ENCODE measurements at regions not wholly inside any gene's neighbourhood (a gene's known extent, or its start where the extent isn't known, plus 50 kb on each side); places are given as distances from the start of the nearest gene placed in this dataset.

DNA sequence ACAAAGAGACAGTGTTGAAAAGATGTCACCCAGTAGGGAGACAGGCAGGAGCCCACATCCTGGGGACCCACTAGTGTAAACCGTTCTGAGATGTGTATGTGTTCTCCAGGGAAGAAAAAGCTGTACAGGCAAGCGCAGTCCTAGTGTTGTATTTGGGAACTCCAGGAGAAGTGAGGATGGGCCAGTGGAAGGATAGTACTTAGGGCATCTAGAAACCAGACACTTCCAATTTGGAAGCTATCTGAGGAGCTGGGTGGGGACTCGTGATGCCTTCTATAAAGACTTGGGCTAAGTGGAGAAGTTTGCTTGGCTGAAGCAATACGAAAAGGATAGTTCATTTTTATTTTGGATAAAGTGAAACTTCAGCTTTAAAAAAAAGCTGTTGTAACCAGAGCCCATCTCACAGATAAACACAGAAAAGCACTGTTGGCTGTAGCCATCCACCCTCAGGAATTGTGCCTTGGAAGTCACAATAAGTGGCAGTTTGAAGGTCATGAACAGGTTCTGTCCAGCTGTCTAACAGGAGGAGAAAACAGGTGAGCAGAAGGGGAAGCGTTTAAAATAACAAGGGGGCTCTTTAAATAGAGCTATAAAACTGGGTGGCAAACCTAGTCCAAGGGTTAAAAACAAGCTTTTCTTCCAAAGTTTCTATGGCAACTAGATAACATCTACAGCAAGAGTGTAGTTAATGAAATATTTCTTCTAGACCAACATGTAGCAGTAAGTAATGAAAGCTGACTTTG, 108.0 kb upstream of the ARHGAP5 start:
- peaks cover 11% of the 10 kb centered on the region for H3K4me1 ChIP-seq (ENCODE audit: insufficient read depth, low read length)
- H3K27me3 ChIP-seq (ENCODE audit: insufficient read depth, low read length): no peaks in the 10 kb centered on the region
- no peak overlapping the region for H3K27ac ChIP-seq (ENCODE audit: low read depth, low read length)
- no peaks in the 10 kb centered on the region for H3K9me3 ChIP-seq (ENCODE audit: low read depth, low read length)
- H3K4me3 ChIP-seq (ENCODE audit: insufficient read depth, low read length): no peak overlapping the region
- H3K4me2 ChIP-seq (ENCODE audit: insufficient read depth, low read length): no peak overlapping the region
- H3K79me2 ChIP-seq (ENCODE audit: insufficient read depth, low read length): no peaks in the 10 kb centered on the region
- TF ChIP-seq, protein P1, sequence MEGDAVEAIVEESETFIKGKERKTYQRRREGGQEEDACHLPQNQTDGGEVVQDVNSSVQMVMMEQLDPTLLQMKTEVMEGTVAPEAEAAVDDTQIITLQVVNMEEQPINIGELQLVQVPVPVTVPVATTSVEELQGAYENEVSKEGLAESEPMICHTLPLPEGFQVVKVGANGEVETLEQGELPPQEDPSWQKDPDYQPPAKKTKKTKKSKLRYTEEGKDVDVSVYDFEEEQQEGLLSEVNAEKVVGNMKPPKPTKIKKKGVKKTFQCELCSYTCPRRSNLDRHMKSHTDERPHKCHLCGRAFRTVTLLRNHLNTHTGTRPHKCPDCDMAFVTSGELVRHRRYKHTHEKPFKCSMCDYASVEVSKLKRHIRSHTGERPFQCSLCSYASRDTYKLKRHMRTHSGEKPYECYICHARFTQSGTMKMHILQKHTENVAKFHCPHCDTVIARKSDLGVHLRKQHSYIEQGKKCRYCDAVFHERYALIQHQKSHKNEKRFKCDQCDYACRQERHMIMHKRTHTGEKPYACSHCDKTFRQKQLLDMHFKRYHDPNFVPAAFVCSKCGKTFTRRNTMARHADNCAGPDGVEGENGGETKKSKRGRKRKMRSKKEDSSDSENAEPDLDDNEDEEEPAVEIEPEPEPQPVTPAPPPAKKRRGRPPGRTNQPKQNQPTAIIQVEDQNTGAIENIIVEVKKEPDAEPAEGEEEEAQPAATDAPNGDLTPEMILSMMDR (IDR thresholded peaks at IDR 0.05; ENCODE audit: extremely low read depth, low read depth, low read length): no peak
- no peaks in the 10 kb centered on the region for H4K20me1 ChIP-seq (ENCODE audit: insufficient read depth, low read length)
- no peaks in the 10 kb centered on the region for H3K36me3 ChIP-seq (ENCODE audit: insufficient read depth, low read length)
- no peak for DNase-seq (ENCODE audit: insufficient read length, low spot score, missing footprints)
- H2AFZ ChIP-seq (ENCODE audit: low read length): no peak overlapping the region

DNA sequence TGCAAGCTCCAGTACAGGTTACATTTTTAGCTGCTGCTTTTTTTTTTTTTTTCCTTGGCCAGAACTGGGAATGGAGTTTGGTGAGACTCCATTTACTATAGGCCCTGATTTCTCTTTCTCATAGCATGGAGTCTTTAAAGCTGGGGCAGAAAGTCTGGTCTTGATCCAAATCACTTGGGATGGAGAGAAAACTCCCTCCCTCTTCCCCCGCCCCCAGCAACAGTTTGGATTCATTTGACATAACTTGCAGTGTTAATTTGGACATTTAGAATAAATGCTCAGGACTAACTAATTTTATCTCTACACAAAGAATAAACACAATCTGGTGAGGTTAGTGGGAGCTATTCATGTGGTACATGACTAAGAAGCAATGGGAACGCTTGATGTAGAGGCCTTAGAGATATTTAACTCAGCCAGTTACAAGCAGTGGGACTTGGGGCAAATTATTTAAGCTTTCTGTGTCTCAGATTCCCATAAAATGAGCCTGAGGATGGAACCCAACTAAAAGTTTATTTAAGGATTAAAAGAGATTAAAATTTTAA, 107.3 kb upstream of the ARHGAP5 start:
- H3K4me3 ChIP-seq (ENCODE audit: insufficient read depth, low read length): no peak overlapping the region
- no peak for DNase-seq (ENCODE audit: insufficient read length, low spot score, missing footprints)
- H2AFZ ChIP-seq (ENCODE audit: low read length): no peak overlapping the region
- H4K20me1 ChIP-seq (ENCODE audit: insufficient read depth, low read length): no peaks in the 10 kb centered on the region
- H3K4me2 ChIP-seq (ENCODE audit: insufficient read depth, low read length): no peak overlapping the region
- H3K9me3 ChIP-seq (ENCODE audit: low read depth, low read length): no peaks in the 10 kb centered on the region
- H3K79me2 ChIP-seq (ENCODE audit: insufficient read depth, low read length): no peaks in the 10 kb centered on the region
- no peaks in the 10 kb centered on the region for H3K36me3 ChIP-seq (ENCODE audit: insufficient read depth, low read length)
- TF ChIP-seq, protein P1 (IDR thresholded peaks at IDR 0.05; ENCODE audit: extremely low read depth, low read depth, low read length): no peak
- H3K27me3 ChIP-seq (ENCODE audit: insufficient read depth, low read length): no peaks in the 10 kb centered on the region
- no peak overlapping the region for H3K27ac ChIP-seq (ENCODE audit: low read depth, low read length)
- peaks cover 10% of the 10 kb centered on the region for H3K4me1 ChIP-seq (ENCODE audit: insufficient read depth, low read length)

DNA sequence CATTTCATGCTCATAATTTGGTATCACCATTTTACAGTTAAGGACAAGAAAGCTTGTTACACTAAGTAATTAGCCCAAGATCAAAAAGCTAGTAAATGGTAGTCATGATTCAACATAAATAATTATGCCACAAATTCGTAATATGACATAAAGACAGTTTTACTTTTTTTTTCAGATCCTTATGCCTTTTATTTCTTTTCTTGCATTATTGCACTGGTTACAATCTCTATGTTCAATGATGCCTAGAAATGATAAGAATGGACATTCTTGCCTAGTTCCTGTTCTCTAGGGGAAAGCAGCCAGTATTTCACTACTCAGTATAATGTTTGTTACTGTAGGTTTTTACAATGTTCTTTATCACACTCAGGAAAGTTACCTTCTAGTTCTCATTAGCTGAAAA, 106.4 kb upstream of the ARHGAP5 start:
- no peak overlapping the region for H3K4me3 ChIP-seq (ENCODE audit: insufficient read depth, low read length)
- TF ChIP-seq, protein P1 (IDR thresholded peaks at IDR 0.05; ENCODE audit: extremely low read depth, low read depth, low read length): no peak
- H3K27ac ChIP-seq (ENCODE audit: low read depth, low read length): no peak overlapping the region
- peaks cover 3% of the 10 kb centered on the region for H3K4me1 ChIP-seq (ENCODE audit: insufficient read depth, low read length)
- H4K20me1 ChIP-seq (ENCODE audit: insufficient read depth, low read length): no peaks in the 10 kb centered on the region
- no peaks in the 10 kb centered on the region for H3K79me2 ChIP-seq (ENCODE audit: insufficient read depth, low read length)
- DNase-seq (ENCODE audit: insufficient read length, low spot score, missing footprints): no peak
- H3K36me3 ChIP-seq (ENCODE audit: insufficient read depth, low read length): no peaks in the 10 kb centered on the region
- H3K27me3 ChIP-seq (ENCODE audit: insufficient read depth, low read length): no peaks in the 10 kb centered on the region
- no peak overlapping the region for H2AFZ ChIP-seq (ENCODE audit: low read length)
- H3K4me2 ChIP-seq (ENCODE audit: insufficient read depth, low read length): no peak overlapping the region
- H3K9me3 ChIP-seq (ENCODE audit: low read depth, low read length): no peaks in the 10 kb centered on the region

DNA sequence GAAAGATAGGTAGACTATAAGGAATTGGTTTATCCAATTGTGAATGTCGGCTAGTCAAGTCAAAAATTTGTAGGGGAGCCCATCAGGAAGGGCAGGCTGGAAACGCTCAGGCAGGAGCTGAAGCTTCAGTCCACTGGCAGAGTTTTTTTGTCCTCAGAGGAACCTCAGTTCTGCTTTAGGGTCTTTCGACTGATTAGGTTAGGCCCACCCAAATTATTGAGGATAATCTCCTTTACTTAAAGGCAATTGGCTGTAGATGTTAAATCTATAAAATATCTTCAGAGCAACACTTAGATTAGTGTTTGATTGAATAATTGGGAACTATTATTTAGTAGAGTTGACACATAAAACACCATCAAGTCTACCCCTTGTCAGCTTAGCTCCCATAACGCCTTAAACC, 105.5 kb upstream of the ARHGAP5 start:
- Histone ChIP-seq H3K27ac (ENCODE audit: low read depth, low read length) (no peak overlapping the region), H4K20me1 (ENCODE audit: insufficient read depth, low read length) (no peaks in the 10 kb centered on the region), H3K4me1 (ENCODE audit: insufficient read depth, low read length) (no peaks in the 10 kb centered on the region), H3K27me3 (ENCODE audit: insufficient read depth, low read length) (no peaks in the 10 kb centered on the region), H2AFZ (ENCODE audit: low read length) (no peak overlapping the region), H3K36me3 (ENCODE audit: insufficient read depth, low read length) (no peaks in the 10 kb centered on the region), H3K4me3 (ENCODE audit: insufficient read depth, low read length) (no peak overlapping the region), H3K9me3 (ENCODE audit: low read depth, low read length) (no peaks in the 10 kb centered on the region), H3K79me2 (ENCODE audit: insufficient read depth, low read length) (no peaks in the 10 kb centered on the region), H3K4me2 (ENCODE audit: insufficient read depth, low read length) (no peak overlapping the region)
- DNase-seq (ENCODE audit: insufficient read length, low spot score, missing footprints): no peak
- TF ChIP-seq, protein P1 (IDR thresholded peaks at IDR 0.05; ENCODE audit: extremely low read depth, low read depth, low read length): no peak
